Retinal pigment epithelial cell (primary cell): ENCODE measurements at regions not wholly inside any gene's neighbourhood (a gene's known extent, or its start where the extent isn't known, plus 50 kb on each side); places are given as distances from the start of the nearest gene placed in this dataset.

Experiments used
- DNase-seq: peaks from one replicate; pipeline ENCODE4 v3.0.0-alpha.2; 2010; ENCODE audit warnings: low read depth
- H3K4me3 ChIP-seq: 2 replicates; pipeline ENCODE4 v1.5.1; 2011; ENCODE audit warnings: mild to moderate bottlenecking, low read length, control low read depth, moderate library complexity
- TF ChIP-seq, protein P1 (sequence below): conservative IDR thresholded peaks from 2 replicates; pipeline ENCODE4 v1.5.1; 2011; ENCODE audit warnings: low read depth, low read length, control low read depth, inconsistent platforms

- DNase-seq = no peak
- H3K4me3 ChIP-seq = no peak overlapping the region
- TF ChIP-seq, protein P1, sequence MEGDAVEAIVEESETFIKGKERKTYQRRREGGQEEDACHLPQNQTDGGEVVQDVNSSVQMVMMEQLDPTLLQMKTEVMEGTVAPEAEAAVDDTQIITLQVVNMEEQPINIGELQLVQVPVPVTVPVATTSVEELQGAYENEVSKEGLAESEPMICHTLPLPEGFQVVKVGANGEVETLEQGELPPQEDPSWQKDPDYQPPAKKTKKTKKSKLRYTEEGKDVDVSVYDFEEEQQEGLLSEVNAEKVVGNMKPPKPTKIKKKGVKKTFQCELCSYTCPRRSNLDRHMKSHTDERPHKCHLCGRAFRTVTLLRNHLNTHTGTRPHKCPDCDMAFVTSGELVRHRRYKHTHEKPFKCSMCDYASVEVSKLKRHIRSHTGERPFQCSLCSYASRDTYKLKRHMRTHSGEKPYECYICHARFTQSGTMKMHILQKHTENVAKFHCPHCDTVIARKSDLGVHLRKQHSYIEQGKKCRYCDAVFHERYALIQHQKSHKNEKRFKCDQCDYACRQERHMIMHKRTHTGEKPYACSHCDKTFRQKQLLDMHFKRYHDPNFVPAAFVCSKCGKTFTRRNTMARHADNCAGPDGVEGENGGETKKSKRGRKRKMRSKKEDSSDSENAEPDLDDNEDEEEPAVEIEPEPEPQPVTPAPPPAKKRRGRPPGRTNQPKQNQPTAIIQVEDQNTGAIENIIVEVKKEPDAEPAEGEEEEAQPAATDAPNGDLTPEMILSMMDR = no peak
Measured at GRCh38 chr16:31745900-31746299, 127.7 kb upstream of the ZNF267 start.

- TF ChIP-seq, protein P1 = no peak
- H3K4me3 ChIP-seq = no peak overlapping the region
- DNase-seq = no peak
Measured at GRCh38 chr16:31754998-31755615, 118.5 kb upstream of the ZNF267 start.

- no peak for DNase-seq
- H3K4me3 ChIP-seq = no peak overlapping the region
- TF ChIP-seq, protein P1 = no peak
Measured at GRCh38 chr16:31764103-31764502, 109.5 kb upstream of the ZNF267 start.

DNA sequence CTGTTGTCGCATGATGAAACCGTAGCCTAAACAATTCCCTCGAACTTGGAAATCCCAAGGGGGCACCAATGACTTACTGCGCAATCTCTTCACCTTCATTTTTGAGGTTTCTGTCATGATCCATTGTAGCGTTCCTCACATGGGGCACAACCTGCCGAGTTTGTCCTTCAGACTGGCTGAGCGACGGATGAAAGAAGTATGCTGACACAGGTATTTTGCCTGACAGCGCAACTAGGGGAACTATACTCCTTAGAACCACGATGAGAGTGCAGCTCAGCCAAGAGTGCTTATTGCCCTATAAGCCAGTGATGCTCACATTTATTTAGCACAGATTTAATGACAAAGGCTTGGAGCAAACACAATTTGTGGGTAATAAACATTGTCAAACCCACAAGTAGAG lies 106.3 kb upstream of the ZNF267 start:
- TF ChIP-seq, protein P1 = no peak
- DNase-seq = no peak
- no peak overlapping the region for H3K4me3 ChIP-seq

DNA sequence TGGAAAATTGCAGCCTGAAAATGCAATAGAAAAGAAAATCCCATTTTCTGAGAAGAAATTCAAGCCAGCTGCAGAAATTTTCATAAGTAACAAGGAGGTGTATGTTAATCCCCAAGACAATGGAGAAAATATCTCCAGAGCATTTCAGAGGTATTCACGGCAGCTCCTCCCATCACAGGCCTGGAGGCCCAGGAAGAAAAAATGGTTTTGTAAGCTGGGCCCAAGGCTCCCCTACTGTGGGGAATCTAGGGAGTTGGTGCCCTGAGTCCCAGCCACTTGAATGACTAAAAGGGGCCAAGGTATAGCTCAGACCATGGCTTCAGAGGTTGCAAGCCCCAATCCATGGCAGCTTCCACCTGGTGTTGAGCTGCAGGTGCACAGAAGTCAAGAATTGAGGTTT lies 93.3 kb upstream of the ZNF267 start:
- no peak overlapping the region for H3K4me3 ChIP-seq
- no peak for DNase-seq
- TF ChIP-seq, protein P1 = no peak

DNA sequence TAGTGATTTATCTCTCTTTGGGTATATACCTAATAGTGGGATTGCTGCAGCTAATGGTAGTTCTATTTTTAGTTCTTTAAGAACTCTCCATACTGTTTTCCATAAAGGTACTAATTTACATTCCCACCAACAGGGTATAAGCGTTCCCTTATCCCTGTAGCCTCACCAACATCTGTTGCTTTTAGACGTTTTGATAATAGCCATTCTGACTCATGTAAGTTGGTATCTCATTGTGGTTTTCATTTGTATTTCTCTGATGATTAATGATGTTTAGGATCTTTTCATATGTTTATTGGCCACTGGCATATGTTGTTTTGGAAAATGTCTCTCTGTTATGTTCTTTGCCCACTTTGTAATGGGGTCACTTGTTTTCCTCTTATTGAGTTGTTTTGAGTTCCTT lies 88.5 kb upstream of the ZNF267 start:
- TF ChIP-seq, protein P1 = no peak
- no peak overlapping the region for H3K4me3 ChIP-seq
- no peak for DNase-seq

GRCh38 chr16:31807086-31807485 lies 66.5 kb upstream of the ZNF267 start:
- TF ChIP-seq, protein P1 = no peak
- no peak for DNase-seq
- H3K4me3 ChIP-seq = no peak overlapping the region
